HEK293 (cell line): ENCODE measurements at regions not wholly inside any gene's neighbourhood (a gene's known extent, or its start where the extent isn't known, plus 50 kb on each side); places are given as distances from the start of the nearest gene placed in this dataset.
A peak's percentile ranks its signal among the peaks of the same experiment; 100 is the strongest.

ENCODE experiments used
- CTCF ChIA-PET: fragments of 350-600 bp; formaldehyde crosslinking; extraction: SDS; loops from one replicate; lab custom pipeline; 2021; ENCODE audit warnings: antibody characterized with exemption; lab: Yijun Ruan, JAX
- POLR2A ChIA-PET: fragments of 300-600 bp; formaldehyde crosslinking; extraction: SDS; loops from one replicate; lab custom pipeline; 2020; ENCODE audit warnings: antibody characterized with exemption, inconsistent platforms; lab: Yijun Ruan, JAX
- H3K27ac ChIP-seq: fragments of 200-500 bp; sonication (Bioruptor generic); 2 replicates; pipeline ENCODE4 v1.5.1; 2014; ENCODE audit warnings: low read depth, low read length, control low read depth, inconsistent platforms; ENCODE audit errors: extremely low read depth
- H3K36me3 ChIP-seq, 2 experiments: fragments of 200-500 bp in 1 of 2; sonication (Bioruptor generic) in 1 of 2; 1 replicate in 1 of 2; 2 replicates in 1 of 2; pipeline ENCODE4 v1.5.1; 2014 to 2017; ENCODE audit warnings: inconsistent platforms in 2 of 2, low read length in 2 of 2; ENCODE audit not compliant: control insufficient read depth in 2 of 2, insufficient read depth in 1 of 2
- H3K4me1 ChIP-seq: fragments of 200-500 bp; sonication (Bioruptor generic); 2 replicates; pipeline ENCODE4 v1.5.1; 2014; ENCODE audit warnings: mild to moderate bottlenecking, low read length, inconsistent platforms; ENCODE audit not compliant: control insufficient read depth, insufficient read depth
- H3K4me3 ChIP-seq: 2 replicates; pipeline ENCODE4 v1.5.1; 2011; ENCODE audit warnings: low read depth, mild to moderate bottlenecking, control low read depth, low read length, moderate library complexity
- H3K9me3 ChIP-seq: fragments of 200-500 bp; sonication (Bioruptor generic); 2 replicates; pipeline ENCODE4 v1.5.1; 2014; ENCODE audit warnings: low read depth, low read length, inconsistent platforms; ENCODE audit not compliant: control insufficient read depth, insufficient read depth
- BCL11A ChIP-seq: fragments of 450-650 bp; formaldehyde crosslinking; IDR thresholded peaks from 2 replicates; pipeline ENCODE4 v1.5.1; 2016; ENCODE audit warnings: low read depth, missing biosample characterization, missing genetic modification characterization
- EGR2 ChIP-seq: fragments of 450-650 bp; formaldehyde crosslinking; IDR thresholded peaks from 2 replicates; pipeline ENCODE4 v1.5.1; 2016; ENCODE audit warnings: low read depth, missing biosample characterization, missing genetic modification characterization
- ELK4 ChIP-seq: IDR thresholded peaks from 2 replicates; pipeline ENCODE4 v1.6.1; 2011; ENCODE audit warnings: mild to moderate bottlenecking, low read depth, low read length, borderline replicate concordance
- HIC1 ChIP-seq: fragments of 450-650 bp; formaldehyde crosslinking; IDR thresholded peaks from 2 replicates; pipeline ENCODE4 v1.5.1; 2016; ENCODE audit warnings: missing biosample characterization, missing genetic modification characterization
- KLF16 ChIP-seq: fragments of 450-650 bp; formaldehyde crosslinking; IDR thresholded peaks from 2 replicates; pipeline ENCODE4 v1.5.1; 2017; ENCODE audit warnings: missing biosample characterization, missing genetic modification characterization
- KLF17 ChIP-seq: fragments of 450-650 bp; formaldehyde crosslinking; IDR thresholded peaks from 2 replicates; pipeline ENCODE4 v1.5.1; 2016; ENCODE audit warnings: missing biosample characterization, missing genetic modification characterization
- PATZ1 ChIP-seq: fragments of 450-650 bp; formaldehyde crosslinking; IDR thresholded peaks from 2 replicates; pipeline ENCODE4 v1.5.1; 2016; ENCODE audit warnings: missing biosample characterization, missing genetic modification characterization
- REST ChIP-seq: fragments of 450-650 bp; formaldehyde crosslinking; IDR thresholded peaks from 2 replicates; pipeline ENCODE4 v1.5.1; 2016; ENCODE audit warnings: missing biosample characterization, missing genetic modification characterization
- SETDB1 ChIP-seq: IDR thresholded peaks from one replicate; pipeline ENCODE4 v1.6.1; 2017; ENCODE audit warnings: mild to moderate bottlenecking, low read length, moderate library complexity, mixed read lengths; ENCODE audit not compliant: insufficient read length
- ZFP3 ChIP-seq: fragments of 450-650 bp; formaldehyde crosslinking; IDR thresholded peaks from 2 replicates; pipeline ENCODE4 v1.5.1; 2016; ENCODE audit warnings: low read depth, missing biosample characterization, missing genetic modification characterization
- ZNF133 ChIP-seq: fragments of 450-650 bp; formaldehyde crosslinking; IDR thresholded peaks from 2 replicates; pipeline ENCODE4 v1.5.1; 2016; ENCODE audit warnings: missing biosample characterization, missing genetic modification characterization
- ZNF37A ChIP-seq: fragments of 450-650 bp; IDR thresholded peaks from 2 replicates; pipeline ENCODE4 v1.5.1; 2018; ENCODE audit warnings: missing biosample characterization, missing genetic modification characterization
- ZNF394 ChIP-seq: fragments of 450-650 bp; formaldehyde crosslinking; IDR thresholded peaks from 2 replicates; pipeline ENCODE4 v1.5.1; 2016; ENCODE audit warnings: missing biosample characterization, missing genetic modification characterization, mild to moderate bottlenecking, moderate library complexity, borderline replicate concordance
- ZNF548 ChIP-seq: fragments of 450-650 bp; formaldehyde crosslinking; IDR thresholded peaks from 2 replicates; pipeline ENCODE4 v1.5.1; 2016; ENCODE audit warnings: missing biosample characterization, missing genetic modification characterization
- ZNF549 ChIP-seq: fragments of 450-650 bp; IDR thresholded peaks from 2 replicates; pipeline ENCODE4 v1.5.1; 2018; ENCODE audit warnings: missing biosample characterization, missing genetic modification characterization, mild to moderate bottlenecking, inconsistent platforms, moderate library complexity
- ZSCAN5A ChIP-seq: fragments of 450-650 bp; formaldehyde crosslinking; IDR thresholded peaks from 2 replicates; pipeline ENCODE4 v1.5.1; 2016; ENCODE audit warnings: missing biosample characterization, missing genetic modification characterization

GRCh38 chr1:221154932-221155331 lies 275.7 kb downstream of the HLX start:
- H3K4me1 ChIP-seq: no peaks in the 10 kb centered on the region
- H3K9me3 ChIP-seq: no peaks in the 10 kb centered on the region
- CTCF ChIA-PET: interaction anchor here (1.9 kb wide), 1 partner anchor 49 kb away, joined by 4 read pairs; no protein-coding TSS in a partner anchor
- no peak for TF ChIP-seq KLF16 (tag by site-specific recombination)
- no peak for TF ChIP-seq KLF17 (tag by site-specific recombination)
- TF ChIP-seq ZNF133 (tag by site-specific recombination): no peak
- TF ChIP-seq ZFP3 (tag by site-specific recombination): no peak
- peak; percentile 90 for TF ChIP-seq REST (tag by site-specific recombination)
- TF ChIP-seq ZNF548 (tag by site-specific recombination): no peak
- no peak overlapping the region for H3K4me3 ChIP-seq
- no peaks in the 10 kb centered on the region for H3K36me3 ChIP-seq
- H3K27ac ChIP-seq: no peak overlapping the region
- POLR2A ChIA-PET: no interaction called here

- Histone ChIP-seq H3K4me1 (no peaks in the 10 kb centered on the region; the same call in 1 of the 2 replicates), H3K9me3 (no peaks in the 10 kb centered on the region), H3K36me3 (no peaks in the 10 kb centered on the region), H3K4me3 (no peak overlapping the region), H3K27ac (no peak overlapping the region)
- ChIA-PET CTCF (interaction anchor here (0.7 to 1.1 kb wide), 2 partner anchors 47 to 1100 kb away, joined by 3 to 5 read pairs; no protein-coding TSS in a partner anchor), POLR2A (no interaction called here)
- no peak for TF ChIP-seq ELK4
- TF ChIP-seq REST (tag by site-specific recombination): no peak
- TF ChIP-seq ZNF37A (tag by site-specific recombination): no peak
- no peak for TF ChIP-seq ZNF549 (tag by site-specific recombination)
- no peak for TF ChIP-seq ZSCAN5A (tag by site-specific recombination)
- no peak for TF ChIP-seq ZNF394 (tag by site-specific recombination)
- TF ChIP-seq PATZ1 (tag by site-specific recombination): no peak
- no peak for TF ChIP-seq KLF16 (tag by site-specific recombination)
- no peak for TF ChIP-seq SETDB1
- no peak for TF ChIP-seq EGR2 (tag by site-specific recombination)
- TF ChIP-seq BCL11A (tag by site-specific recombination): no peak
- TF ChIP-seq HIC1 (tag by site-specific recombination): no peak
These were observed 278.0 kb downstream of the HLX start for GRCh38 chr1:221157026-221157761.
